ENCODE measurements at regions not wholly inside any gene's neighbourhood (a gene's known extent, or its start where the extent isn't known, plus 50 kb on each side); places are given as distances from the start of the nearest gene placed in this dataset.

- TF ChIP-seq CTCF (IDR thresholded peaks at IDR 0.05; ENCODE audit: low read depth, low read length) (no peak), EZH2phosphoT487 (IDR thresholded peaks at IDR 0.05; ENCODE audit: low read depth) (no peak)
These were observed 598.4 kb downstream of the RPL10L start for GRCh38 chr14:46053221-46053620.

All from OCI-LY3 (cell line).